Activated T-helper 17 cell treated with anti-CD3 and anti-CD28 coated beads, Interleukin-2, amount 50 U/mL, for 72 hours (primary cell): ENCODE measurements at regions not wholly inside any gene's neighbourhood (a gene's known extent, or its start where the extent isn't known, plus 50 kb on each side); places are given as distances from the start of the nearest gene placed in this dataset.
"Not testable (repeated sequence)": the region's sequence is repeated elsewhere in the genome, so short reads cannot be mapped to it uniquely, and the experiment has no call there.

Experiments
- ATAC-seq: fragments of 150-1000 bp; cut with Tn5 transposase; replicated peaks from 2 replicates; pipeline ENCODE4 v1.10.0; 2021; ENCODE audit warnings: mild to moderate bottlenecking, moderate library complexity
- H3K27ac Mint-ChIP-seq: one replicate; pipeline ENCODE4 v1.8.0; 2022; ENCODE audit warnings: mixed read lengths
- H3K27me3 Mint-ChIP-seq: one replicate; pipeline ENCODE4 v1.8.0; 2022; ENCODE audit warnings: mixed read lengths
- H3K36me3 Mint-ChIP-seq: one replicate; pipeline ENCODE4 v1.8.0; 2022; ENCODE audit warnings: low read depth, mild to moderate bottlenecking, mixed read lengths
- H3K4me1 Mint-ChIP-seq: one replicate; pipeline ENCODE4 v1.8.0; 2022; ENCODE audit warnings: mixed read lengths
- H3K4me3 Mint-ChIP-seq: one replicate; pipeline ENCODE4 v1.8.0; 2022; ENCODE audit warnings: mild to moderate bottlenecking, mixed read lengths
- H3K9me3 Mint-ChIP-seq: one replicate; pipeline ENCODE4 v1.8.0; 2022; ENCODE audit warnings: mixed read lengths

DNA sequence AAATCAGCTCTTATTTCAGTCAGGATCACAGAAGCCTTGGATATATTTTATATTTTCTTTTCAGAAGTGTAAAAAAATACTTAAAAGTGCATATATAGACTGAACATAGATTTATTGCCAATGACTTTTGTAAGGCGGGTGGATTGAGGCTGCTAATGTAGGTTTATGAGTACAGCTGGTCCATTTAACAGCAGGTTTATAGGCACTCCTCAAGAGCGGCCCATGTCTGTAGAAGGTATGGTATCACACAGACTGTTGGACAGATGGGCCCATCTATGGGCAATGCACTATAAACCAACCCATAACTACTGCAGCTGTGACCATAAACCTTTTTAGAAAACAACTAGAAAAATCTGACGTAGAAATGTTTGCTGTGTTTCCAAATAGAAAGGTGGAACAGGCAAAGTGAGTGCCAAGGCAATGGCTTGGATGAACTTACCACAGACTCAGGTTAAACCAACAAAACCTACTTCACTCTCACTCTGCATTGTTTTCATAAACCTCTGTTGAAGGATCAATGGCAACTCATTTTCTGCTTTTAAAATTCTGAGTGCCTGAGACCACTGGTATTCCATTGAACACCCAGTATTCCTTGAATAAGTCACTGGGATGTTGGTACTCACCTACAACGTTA lies 170.6 kb upstream of the EYA4 start:
- no peak for ATAC-seq
- Mint-ChIP-seq H3K27ac (no peak overlapping the region), H3K27me3 (peaks cover under 1% of the 10 kb centered on the region), H3K4me1 (no peaks in the 10 kb centered on the region), H3K9me3 (no peaks in the 10 kb centered on the region), H3K36me3 (no peaks in the 10 kb centered on the region), H3K4me3 (no peak overlapping the region)

DNA sequence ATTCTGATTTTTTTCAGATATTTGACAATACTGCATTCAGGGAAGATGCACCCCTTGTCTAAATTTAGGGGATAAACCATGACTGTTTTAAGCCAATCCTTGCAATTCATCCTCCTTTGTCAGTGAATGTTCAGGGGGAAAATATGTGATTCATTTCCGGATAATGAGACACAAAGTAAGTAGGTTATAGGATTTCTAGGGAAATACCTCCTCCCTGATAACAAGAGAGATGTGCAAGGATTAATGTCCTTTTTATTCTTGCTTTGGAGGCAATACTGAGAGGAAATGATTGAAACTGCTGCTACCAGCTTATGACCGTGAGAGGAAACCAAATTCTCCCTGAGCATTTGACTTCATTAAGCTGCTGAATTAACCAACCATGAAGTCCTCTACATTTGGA lies 161.3 kb upstream of the EYA4 start:
- H3K27ac Mint-ChIP-seq = no peak overlapping the region
- H3K27me3 Mint-ChIP-seq = peaks cover 4% of the 10 kb centered on the region
- ATAC-seq = no peak
- peaks cover 3% of the 10 kb centered on the region for H3K9me3 Mint-ChIP-seq
- H3K4me3 Mint-ChIP-seq = no peak overlapping the region
- no peaks in the 10 kb centered on the region for H3K36me3 Mint-ChIP-seq
- H3K4me1 Mint-ChIP-seq = no peaks in the 10 kb centered on the region

DNA sequence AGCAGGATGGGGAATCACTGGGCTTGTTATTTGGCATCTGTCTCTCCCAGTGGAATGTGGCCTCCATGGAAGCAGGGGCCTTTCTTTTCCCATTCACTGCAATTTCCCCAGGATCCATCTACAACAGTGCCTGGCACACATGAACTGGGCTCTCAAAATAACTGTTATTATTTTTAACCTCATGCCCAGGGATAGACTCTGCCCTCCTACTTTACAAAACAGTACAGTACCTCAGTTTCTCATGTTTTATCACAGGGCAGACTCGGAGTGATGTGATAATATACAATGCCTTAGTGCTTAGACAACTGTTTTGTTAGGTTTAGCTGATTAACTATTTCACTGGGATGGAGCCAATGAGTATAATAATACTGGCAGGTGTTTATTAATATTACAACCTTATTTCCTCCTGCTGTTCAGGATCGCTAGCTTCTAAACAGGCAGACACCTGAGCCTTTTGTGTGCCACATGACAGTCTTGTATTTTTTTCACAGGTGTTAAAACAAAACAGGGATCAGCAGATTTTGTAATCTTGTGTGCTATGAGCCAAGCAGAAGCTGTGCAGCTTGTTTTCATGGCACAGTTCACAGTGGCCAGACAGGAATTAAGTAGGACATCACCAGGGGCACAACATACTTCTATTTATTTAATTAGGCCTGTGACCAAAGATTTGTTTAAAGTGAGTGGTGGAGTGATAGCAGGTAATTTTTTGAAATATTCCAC lies 157.7 kb upstream of the EYA4 start:
- Mint-ChIP-seq H3K4me1 (no peaks in the 10 kb centered on the region), H3K27me3 (peaks cover 5% of the 10 kb centered on the region), H3K36me3 (no peaks in the 10 kb centered on the region), H3K4me3 (no peak overlapping the region), H3K9me3 (no peaks in the 10 kb centered on the region), H3K27ac (no peak overlapping the region)
- no peak for ATAC-seq

DNA sequence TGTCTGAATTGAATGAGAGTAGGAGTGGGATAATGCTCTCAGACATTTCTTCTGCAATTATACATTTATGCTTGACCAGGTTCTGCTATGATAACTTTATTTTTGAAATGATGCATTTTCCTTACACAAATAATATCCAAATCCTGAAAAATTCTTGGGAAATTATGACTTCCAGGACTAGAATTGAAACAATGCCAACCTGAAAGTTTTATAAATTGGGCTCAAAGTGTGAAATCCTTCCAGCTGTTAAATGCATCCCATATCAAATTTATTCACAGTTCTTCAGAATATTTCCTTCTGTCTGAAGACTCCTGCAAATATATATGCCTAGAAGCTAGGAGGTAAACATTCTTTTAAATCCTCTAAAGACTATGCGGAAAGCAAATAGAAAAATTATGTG lies 155.7 kb upstream of the EYA4 start:
- Mint-ChIP-seq H3K27me3 (peaks cover 8% of the 10 kb centered on the region), H3K9me3 (no peaks in the 10 kb centered on the region), H3K4me3 (no peak overlapping the region), H3K36me3 (no peaks in the 10 kb centered on the region), H3K27ac (no peak overlapping the region), H3K4me1 (no peaks in the 10 kb centered on the region)
- ATAC-seq = no peak

DNA sequence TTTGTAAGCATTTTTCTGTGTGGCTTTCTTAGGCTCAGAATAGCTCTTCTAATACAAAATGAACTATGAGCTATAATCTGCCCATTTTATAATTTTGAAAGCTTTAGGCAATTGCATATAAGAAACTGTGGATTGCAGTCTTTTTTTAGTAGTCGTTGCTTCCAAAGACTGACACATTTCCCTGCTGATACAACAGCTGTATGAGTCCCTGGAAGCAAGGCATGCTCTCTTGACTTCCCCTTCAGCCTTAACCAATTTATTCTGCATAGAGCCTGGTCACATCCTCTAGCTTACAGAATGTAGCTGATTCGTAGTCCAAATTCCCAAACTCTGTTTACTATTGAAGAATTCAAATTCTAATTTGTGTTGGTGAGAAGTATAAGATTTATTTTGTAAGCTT lies 155.3 kb upstream of the EYA4 start:
- no peak overlapping the region for H3K27ac Mint-ChIP-seq
- ATAC-seq = no peak
- H3K4me1 Mint-ChIP-seq = no peaks in the 10 kb centered on the region
- H3K9me3 Mint-ChIP-seq = no peaks in the 10 kb centered on the region
- H3K4me3 Mint-ChIP-seq = no peak overlapping the region
- no peaks in the 10 kb centered on the region for H3K36me3 Mint-ChIP-seq
- H3K27me3 Mint-ChIP-seq = peaks cover 8% of the 10 kb centered on the region

DNA sequence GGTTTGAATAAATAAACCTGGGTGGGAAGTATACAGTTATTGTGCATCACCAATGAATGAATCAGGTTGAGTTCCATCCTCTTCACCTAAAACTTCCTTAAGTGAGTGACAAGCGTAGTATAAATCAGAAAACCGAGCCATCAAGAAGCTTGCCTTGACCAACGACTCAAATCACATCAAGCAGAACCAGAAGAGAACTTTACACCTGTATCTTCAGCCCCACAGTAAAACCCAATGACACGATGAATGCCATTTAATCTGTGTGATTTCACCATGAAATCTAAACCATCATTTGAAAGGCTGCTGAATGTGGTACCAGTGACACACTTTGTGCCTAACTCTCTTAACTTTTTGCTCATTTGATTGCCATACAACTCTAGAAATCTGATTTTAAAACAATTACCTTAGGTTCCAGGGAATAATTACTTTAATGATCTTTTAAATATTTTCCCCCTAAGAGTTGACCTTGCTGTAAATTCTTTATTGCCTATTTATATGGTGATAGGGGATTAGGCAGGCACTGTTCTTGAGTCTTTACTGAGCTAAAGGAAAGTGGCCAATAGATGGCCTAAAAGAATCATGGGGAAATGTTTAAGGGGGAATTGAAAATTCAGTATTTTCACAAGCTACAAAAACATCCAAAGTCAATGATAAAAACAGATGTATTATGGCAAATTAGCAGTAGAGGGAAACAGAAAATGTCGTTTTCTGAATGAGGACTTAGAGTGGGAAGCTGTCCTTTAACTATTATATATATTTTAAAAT lies 152.0 kb upstream of the EYA4 start:
- Mint-ChIP-seq H3K36me3 (no peaks in the 10 kb centered on the region), H3K4me1 (no peaks in the 10 kb centered on the region), H3K27me3 (peaks cover 8% of the 10 kb centered on the region), H3K27ac (no peak overlapping the region), H3K4me3 (no peak overlapping the region), H3K9me3 (no peaks in the 10 kb centered on the region)
- no peak for ATAC-seq

DNA sequence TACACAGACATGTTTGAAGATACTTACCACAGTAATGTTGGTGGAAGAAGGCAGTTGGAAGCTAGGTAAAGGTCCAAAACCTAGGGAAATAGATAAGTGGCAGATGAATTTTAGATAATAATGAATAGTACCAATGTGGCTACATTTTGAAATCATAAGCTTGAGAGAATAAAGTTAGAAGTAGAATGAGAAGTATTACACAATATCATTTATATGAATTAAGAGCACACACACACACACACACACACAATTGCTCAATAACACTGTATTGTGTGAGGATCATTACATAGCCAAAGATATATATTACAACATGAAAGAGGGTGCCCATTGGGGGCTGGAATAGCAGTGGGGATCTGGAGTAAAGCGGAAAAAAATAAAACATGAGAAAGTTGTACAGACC lies 149.0 kb upstream of the EYA4 start:
- H3K27me3 Mint-ChIP-seq = peaks cover 17% of the 10 kb centered on the region
- no peaks in the 10 kb centered on the region for H3K4me1 Mint-ChIP-seq
- peaks cover 4% of the 10 kb centered on the region for H3K9me3 Mint-ChIP-seq
- no peak overlapping the region for H3K27ac Mint-ChIP-seq
- H3K36me3 Mint-ChIP-seq = no peaks in the 10 kb centered on the region
- no peak overlapping the region for H3K4me3 Mint-ChIP-seq
- no peak for ATAC-seq

DNA sequence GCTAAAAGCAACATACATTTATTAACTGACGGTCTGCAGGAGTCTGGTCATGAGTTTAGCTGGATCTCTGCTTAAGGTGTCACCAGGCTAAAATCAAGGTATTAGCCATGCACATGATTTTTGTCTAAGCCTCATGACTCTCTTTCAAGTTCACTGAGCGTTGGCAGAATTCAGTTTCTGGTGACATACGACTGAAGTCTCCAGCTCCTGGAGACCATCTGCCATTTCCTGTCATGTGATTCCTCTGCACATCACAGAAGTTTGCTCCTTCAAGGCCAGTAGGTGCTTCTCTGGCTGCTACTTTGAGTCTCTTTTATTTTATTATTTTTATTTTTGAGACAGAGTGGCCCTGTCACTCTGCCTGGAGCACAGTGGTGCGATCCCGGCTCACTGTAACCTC lies 148.4 kb upstream of the EYA4 start:
- no peak for ATAC-seq
- Mint-ChIP-seq H3K4me3 (no peak overlapping the region), H3K9me3 (peaks cover 4% of the 10 kb centered on the region), H3K36me3 (no peaks in the 10 kb centered on the region), H3K4me1 (no peaks in the 10 kb centered on the region), H3K27ac (no peak overlapping the region), H3K27me3 (peaks cover 18% of the 10 kb centered on the region)

DNA sequence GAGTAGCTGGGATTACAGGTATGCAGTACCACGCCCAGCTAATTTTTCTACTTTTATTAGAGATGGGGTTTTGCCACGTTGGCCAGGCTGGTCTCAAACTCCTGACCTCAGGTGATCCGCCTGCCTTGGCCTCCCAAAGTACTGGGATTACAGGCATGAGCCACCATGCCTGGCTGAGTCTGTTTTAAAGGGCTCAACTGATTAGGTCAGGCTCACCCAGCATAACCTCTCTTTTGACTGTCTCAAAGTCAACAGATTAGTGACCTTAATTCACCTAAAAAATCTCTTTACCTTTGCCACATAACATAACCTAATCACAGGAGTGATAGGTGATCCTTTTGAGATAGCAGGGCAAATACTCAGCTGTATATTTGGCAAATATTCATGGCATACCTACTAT lies 147.9 kb upstream of the EYA4 start:
- H3K4me1 Mint-ChIP-seq, H3K27ac Mint-ChIP-seq, H3K4me3 Mint-ChIP-seq, H3K9me3 Mint-ChIP-seq, H3K36me3 Mint-ChIP-seq, ATAC-seq: not testable (repeated sequence)
- peaks cover 14% of the 10 kb centered on the region for H3K27me3 Mint-ChIP-seq

DNA sequence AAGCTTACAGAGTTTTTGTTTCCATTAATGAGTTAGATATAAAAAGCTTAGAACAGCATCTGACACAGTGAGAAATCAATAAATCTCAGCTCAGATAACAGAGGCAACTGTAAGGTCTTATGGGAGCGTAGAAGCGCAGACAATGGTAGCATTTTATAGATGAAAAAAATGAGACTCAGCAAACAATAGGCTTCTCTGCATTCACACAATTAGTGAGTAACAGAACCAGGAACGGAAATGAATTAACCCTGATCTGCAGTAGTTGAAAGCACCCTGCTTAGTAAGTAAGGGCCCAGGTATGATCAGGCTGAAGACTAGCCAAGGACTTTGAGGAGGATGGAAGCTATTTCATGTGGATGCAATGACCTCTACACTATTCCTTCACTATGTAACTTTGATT lies 147.2 kb upstream of the EYA4 start:
- ATAC-seq = no peak
- H3K27me3 Mint-ChIP-seq = peaks cover 11% of the 10 kb centered on the region

DNA sequence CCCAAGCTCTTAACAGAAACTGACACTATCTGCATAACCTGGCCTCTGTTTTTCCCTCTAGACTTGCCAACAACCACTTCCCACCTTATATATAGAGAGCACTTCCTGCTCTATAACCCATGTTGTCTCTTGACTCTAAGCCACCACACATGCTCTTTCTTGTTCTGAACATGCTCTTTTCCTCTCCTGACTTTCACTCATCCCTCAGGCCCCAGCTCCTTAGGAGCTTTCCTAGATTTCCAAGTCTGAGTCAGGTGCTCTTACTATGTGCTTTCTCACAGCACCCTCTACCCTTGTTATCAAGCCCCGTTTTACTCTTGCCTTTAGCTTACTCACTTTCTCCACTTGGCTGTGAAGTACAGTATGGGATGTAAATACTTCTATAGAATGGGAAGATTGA lies 143.9 kb upstream of the EYA4 start:
- Mint-ChIP-seq H3K4me3 (no peak overlapping the region), H3K9me3 (peaks cover 4% of the 10 kb centered on the region)
- ATAC-seq = no peak

More for the DNA sequence above, 147.2 kb upstream of the EYA4 start:
- Mint-ChIP-seq H3K9me3 (peaks cover 4% of the 10 kb centered on the region), H3K36me3 (no peaks in the 10 kb centered on the region), H3K4me1 (no peaks in the 10 kb centered on the region), H3K27ac (no peak overlapping the region), H3K4me3 (no peak overlapping the region)

DNA sequence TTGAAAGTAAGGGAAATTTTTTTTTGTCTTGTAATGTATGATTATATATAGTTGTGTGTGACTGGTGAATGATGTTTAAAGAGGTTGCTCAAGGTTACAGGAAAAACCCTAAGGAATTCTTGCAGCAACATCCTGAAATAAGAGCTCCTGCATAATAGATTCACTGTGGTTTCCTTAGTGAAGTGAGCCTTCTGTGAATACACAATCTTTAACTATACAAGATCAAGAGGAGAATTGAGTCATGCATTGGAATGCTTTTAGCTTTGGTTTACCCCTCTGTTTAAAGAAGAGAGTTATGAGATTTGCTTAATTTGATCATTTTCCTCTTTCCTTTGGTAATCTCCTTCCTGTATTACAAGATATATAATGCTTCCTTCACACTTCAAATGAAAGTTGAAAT lies 141.6 kb upstream of the EYA4 start:
- no peaks in the 10 kb centered on the region for H3K36me3 Mint-ChIP-seq
- ATAC-seq = no peak
- no peaks in the 10 kb centered on the region for H3K4me1 Mint-ChIP-seq
- no peak overlapping the region for H3K4me3 Mint-ChIP-seq
- peaks cover 4% of the 10 kb centered on the region for H3K9me3 Mint-ChIP-seq
- no peak overlapping the region for H3K27ac Mint-ChIP-seq
- peaks cover 11% of the 10 kb centered on the region for H3K27me3 Mint-ChIP-seq

More for the DNA sequence above, 143.9 kb upstream of the EYA4 start:
- Mint-ChIP-seq H3K27ac (no peak overlapping the region), H3K27me3 (peaks cover 11% of the 10 kb centered on the region), H3K36me3 (no peaks in the 10 kb centered on the region), H3K4me1 (no peaks in the 10 kb centered on the region)

DNA sequence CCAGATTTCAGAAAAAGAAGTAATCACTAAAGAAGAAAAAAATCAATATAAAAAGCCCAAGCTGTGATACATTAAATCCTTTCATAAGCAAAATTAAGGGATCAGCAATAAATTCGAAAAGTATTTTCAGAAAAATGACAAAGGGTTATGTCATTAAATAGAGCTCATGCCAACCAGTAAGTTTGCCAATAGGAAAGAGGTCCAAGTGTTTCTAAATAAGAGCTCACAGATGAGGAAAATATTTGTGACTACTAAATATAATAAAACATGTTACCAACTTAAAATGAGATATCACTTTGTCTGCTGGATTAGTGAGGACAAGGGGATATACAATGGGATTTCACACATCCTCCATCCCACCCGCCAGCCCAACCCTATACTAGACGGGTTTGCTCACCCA lies 140.3 kb upstream of the EYA4 start:
- peaks cover 9% of the 10 kb centered on the region for H3K9me3 Mint-ChIP-seq
- peaks cover 17% of the 10 kb centered on the region for H3K27me3 Mint-ChIP-seq
- no peak for ATAC-seq
- H3K36me3 Mint-ChIP-seq = no peaks in the 10 kb centered on the region
- H3K4me1 Mint-ChIP-seq = no peaks in the 10 kb centered on the region
- no peak overlapping the region for H3K27ac Mint-ChIP-seq
- H3K4me3 Mint-ChIP-seq = no peak overlapping the region

DNA sequence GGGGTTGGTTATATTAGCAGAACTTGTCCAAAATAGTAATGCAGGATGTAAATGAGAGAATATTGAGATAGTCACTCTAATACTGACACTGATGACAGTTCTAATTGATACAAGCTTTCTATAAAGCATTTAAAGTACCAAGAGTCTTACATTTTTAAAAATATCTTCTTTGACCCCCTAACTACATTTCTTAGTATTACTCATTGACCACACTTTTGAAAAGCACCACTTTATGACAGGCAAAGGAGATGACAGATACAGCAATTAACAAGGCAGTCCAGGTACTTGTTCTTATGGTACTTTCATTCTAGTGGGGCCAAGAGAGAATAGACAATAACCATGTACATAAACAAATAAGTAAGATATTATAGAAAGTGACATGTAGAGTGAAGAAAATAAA lies 139.4 kb upstream of the EYA4 start:
- no peaks in the 10 kb centered on the region for H3K4me1 Mint-ChIP-seq
- H3K27me3 Mint-ChIP-seq = peaks cover 13% of the 10 kb centered on the region
- no peak overlapping the region for H3K27ac Mint-ChIP-seq
- H3K9me3 Mint-ChIP-seq = peaks cover 7% of the 10 kb centered on the region
- H3K36me3 Mint-ChIP-seq = no peaks in the 10 kb centered on the region
- no peak for ATAC-seq
- H3K4me3 Mint-ChIP-seq = no peak overlapping the region

DNA sequence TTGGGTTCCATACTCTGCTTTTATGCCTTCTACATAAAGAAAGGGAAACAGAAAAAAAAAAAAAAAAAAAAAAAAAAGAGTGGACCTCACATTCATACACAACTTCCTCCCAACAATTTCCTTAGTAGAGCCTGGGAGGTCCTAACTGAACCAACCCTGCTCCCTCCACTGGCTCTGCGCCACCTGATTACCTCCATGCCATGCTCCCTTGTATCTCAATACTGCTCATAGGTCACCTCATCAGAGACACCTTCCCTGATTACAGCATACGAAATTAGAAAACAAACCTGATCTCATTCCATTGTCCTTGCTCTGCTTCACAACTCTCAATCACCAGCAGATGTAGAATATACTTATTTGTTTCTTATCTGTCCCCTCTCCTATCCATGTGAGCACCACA lies 134.2 kb upstream of the EYA4 start:
- no peak for ATAC-seq
- Mint-ChIP-seq H3K9me3 (peaks cover 6% of the 10 kb centered on the region), H3K4me1 (no peaks in the 10 kb centered on the region), H3K27ac (no peak overlapping the region), H3K36me3 (no peaks in the 10 kb centered on the region), H3K27me3 (peaks cover 7% of the 10 kb centered on the region), H3K4me3 (no peak overlapping the region)
